GM23248 (cell line): ENCODE measurements at regions not wholly inside any gene's neighbourhood (a gene's known extent, or its start where the extent isn't known, plus 50 kb on each side); places are given as distances from the start of the nearest gene placed in this dataset.

ENCODE experiments used
- DNase-seq: peaks from one replicate; pipeline ENCODE4 v3.0.0-alpha.2; 2015
- H2AFZ ChIP-seq: fragments of 200-600 bp; sonication (generic); 2 replicates; pipeline ENCODE4 v1.6.1; 2016; ENCODE audit warnings: antibody characterized with exemption
- H3F3A ChIP-seq: fragments of 200-600 bp; sonication (generic); 2 replicates; pipeline ENCODE4 v1.6.1; 2016; ENCODE audit warnings: mild to moderate bottlenecking, antibody characterized with exemption, mixed run types; ENCODE audit not compliant: insufficient read depth
- H3K27ac ChIP-seq: fragments of 200-600 bp; sonication (generic); 2 replicates; pipeline ENCODE4 v1.5.1; 2016; ENCODE audit warnings: mild to moderate bottlenecking
- H3K27me3 ChIP-seq: fragments of 200-600 bp; sonication (generic); replicated peaks from 2 replicates; pipeline ENCODE4 v1.6.1; 2016; ENCODE audit warnings: mild to moderate bottlenecking; ENCODE audit not compliant: insufficient read depth
- H3K36me3 ChIP-seq: fragments of 200-600 bp; sonication (generic); 2 replicates; pipeline ENCODE4 v1.6.1; 2016; ENCODE audit warnings: low read depth, mild to moderate bottlenecking
- H3K4me1 ChIP-seq: fragments of 200-600 bp; sonication (generic); 2 replicates; pipeline ENCODE4 v1.6.1; 2016; ENCODE audit warnings: mild to moderate bottlenecking; ENCODE audit not compliant: insufficient read depth
- H3K4me2 ChIP-seq: fragments of 200-600 bp; sonication (generic); one replicate; pipeline ENCODE4 v1.6.1; 2016; ENCODE audit warnings: mild to moderate bottlenecking; ENCODE audit not compliant: unreplicated experiment
- H3K4me3 ChIP-seq: fragments of 200-600 bp; sonication (generic); 2 replicates; pipeline ENCODE4 v1.5.1; 2016; ENCODE audit warnings: mild to moderate bottlenecking
- H3K79me2 ChIP-seq: fragments of 200-600 bp; sonication (generic); 2 replicates; pipeline ENCODE4 v1.6.1; 2016; ENCODE audit warnings: mild to moderate bottlenecking; ENCODE audit not compliant: insufficient read depth
- H3K9ac ChIP-seq: fragments of 200-600 bp; sonication (generic); 2 replicates; pipeline ENCODE4 v1.6.1; 2016; ENCODE audit warnings: mild to moderate bottlenecking
- H3K9me2 ChIP-seq: fragments of 200-600 bp; sonication (generic); 2 replicates; pipeline ENCODE4 v1.6.1; 2016; ENCODE audit warnings: mixed run types, mild to moderate bottlenecking, moderate library complexity; ENCODE audit not compliant: insufficient read depth
- H3K9me3 ChIP-seq: fragments of 200-600 bp; sonication (generic); one replicate; pipeline ENCODE4 v1.6.1; 2017; ENCODE audit warnings: low read depth
- H4K20me1 ChIP-seq: fragments of 200-600 bp; sonication (generic); 2 replicates; pipeline ENCODE4 v1.6.0; 2016; ENCODE audit not compliant: insufficient read depth
- EZH2 ChIP-seq: fragments of 200-600 bp; sonication (generic); IDR thresholded peaks from 2 replicates; pipeline ENCODE4 v1.6.1; 2018; ENCODE audit warnings: antibody characterized with exemption, mild to moderate bottlenecking; ENCODE audit not compliant: insufficient read depth, poor library complexity, severe bottlenecking
- EZH2phosphoT487 ChIP-seq: fragments of 200-600 bp; sonication (generic); IDR thresholded peaks from 2 replicates; pipeline ENCODE4 v1.6.1; 2018; ENCODE audit warnings: antibody characterized with exemption, moderate library complexity, mild to moderate bottlenecking, low read depth; ENCODE audit not compliant: insufficient read depth
- WGBS, 2 experiments: methylation state at CpG; one replicate each; pipeline ENCODE4 v1.1.6; 2015 to 2017; ENCODE audit warnings: low lambda C conversion rate in 2 of 2, low coverage in 1 of 2; ENCODE audit errors: missing lambda C conversion rate in 2 of 2; 5-methylcytosine and 5-hydroxymethylcytosine counted together
- in situ Hi-C: fragments of 300-500 bp; cut with MboI; formaldehyde crosslinking; loops from 2 replicates; pipeline ENCODE4 v1.15.0; 2020

GRCh38 chr5:13439430-13439829 lies 505.1 kb downstream of the DNAH5 start:
- no peak for DNase-seq
- H2AFZ ChIP-seq, result no peak overlapping the region
- no peaks in the 10 kb centered on the region for H3K9me2 ChIP-seq
- no peaks in the 10 kb centered on the region for H3K4me1 ChIP-seq
- in situ Hi-C loops, result no loop called here
- H3K4me3 ChIP-seq, result no peak overlapping the region
- no peaks in the 10 kb centered on the region for H3K79me2 ChIP-seq
- no peak overlapping the region for H3K9ac ChIP-seq
- WGBS, 2 experiments, result 8 to 9% methylated on average over 2 of the region's 2 CpGs
- no peaks in the 10 kb centered on the region for H3F3A ChIP-seq
- no peaks in the 10 kb centered on the region for H3K36me3 ChIP-seq
- no peak overlapping the region for H3K4me2 ChIP-seq
- no peaks in the 10 kb centered on the region for H3K9me3 ChIP-seq
- no peak overlapping the region for H3K27ac ChIP-seq
- H4K20me1 ChIP-seq, result no peaks in the 10 kb centered on the region
- TF ChIP-seq EZH2phosphoT487 (no peak), EZH2 (no peak)
- H3K27me3 ChIP-seq, result no peaks in the 10 kb centered on the region

- WGBS, 2 experiments, result 20% methylated on average over 6 of the region's 6 CpGs
- no peak for TF ChIP-seq EZH2phosphoT487
- no peak for TF ChIP-seq EZH2
- Histone ChIP-seq H3K27me3 (peaks cover 6% of the 10 kb centered on the region; the same call in 1 of the 2 replicates), H3K79me2 (no peaks in the 10 kb centered on the region), H3K9me3 (no peaks in the 10 kb centered on the region), H2AFZ (no peak overlapping the region), H3K4me2 (no peak overlapping the region), H3K4me1 (no peaks in the 10 kb centered on the region), H3K27ac (no peak overlapping the region), H3K9me2 (no peaks in the 10 kb centered on the region), H3K9ac (no peak overlapping the region), H3K4me3 (no peak overlapping the region), H3K36me3 (no peaks in the 10 kb centered on the region), H4K20me1 (no peaks in the 10 kb centered on the region), H3F3A (no peaks in the 10 kb centered on the region)
- in situ Hi-C loops, result no loop called here
- no peak for DNase-seq
Observed at GRCh38 chr5:13427827-13428557, 516.5 kb downstream of the DNAH5 start.

- no peak overlapping the region for H3K27ac ChIP-seq
- H3K36me3 ChIP-seq, result no peaks in the 10 kb centered on the region
- no peak overlapping the region for H3K4me2 ChIP-seq
- in situ Hi-C loops, result no loop called here
- no peaks in the 10 kb centered on the region for H4K20me1 ChIP-seq
- no peaks in the 10 kb centered on the region for H3K4me1 ChIP-seq
- H3K79me2 ChIP-seq, result no peaks in the 10 kb centered on the region
- no peaks in the 10 kb centered on the region for H3F3A ChIP-seq
- TF ChIP-seq EZH2phosphoT487 (no peak), EZH2 (no peak)
- H3K9ac ChIP-seq, result no peak overlapping the region
- DNase-seq, result no peak
- no peaks in the 10 kb centered on the region for H3K9me2 ChIP-seq
- H3K27me3 ChIP-seq, result 0 out of 2 replicates have a peak, but pooled peaks cover 3% of the 10 kb centered on the region
- no peak overlapping the region for H2AFZ ChIP-seq
- no peak overlapping the region for H3K4me3 ChIP-seq
- H3K9me3 ChIP-seq, result no peaks in the 10 kb centered on the region
- 2 to 3% methylated on average over 6 of the region's 6 CpGs for WGBS, 2 experiments
Observed at GRCh38 chr5:13412040-13412595, 532.4 kb downstream of the DNAH5 start.

DNA sequence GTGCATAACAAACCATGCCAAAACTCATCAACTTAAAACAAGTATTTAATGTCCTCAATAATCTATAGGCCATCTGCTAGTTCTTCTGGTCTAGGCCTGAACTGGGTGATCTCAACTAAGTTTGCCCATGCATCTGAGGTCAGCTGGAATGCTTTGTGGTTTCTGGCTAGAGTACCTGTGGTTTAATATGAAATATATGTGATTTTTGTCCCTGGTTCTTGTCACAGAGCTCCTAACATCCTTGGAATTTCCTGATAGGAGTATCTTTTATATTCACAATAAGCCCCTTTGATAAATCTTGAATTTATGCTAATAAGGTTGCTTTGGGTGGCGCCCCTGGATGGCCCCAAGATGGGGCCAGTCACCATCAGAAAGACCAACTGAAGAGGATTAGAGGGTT lies 535.9 kb downstream of the DNAH5 start:
- Histone ChIP-seq H3K79me2 (no peaks in the 10 kb centered on the region), H3K4me1 (no peaks in the 10 kb centered on the region), H3K9ac (no peak overlapping the region), H4K20me1 (no peaks in the 10 kb centered on the region), H3K4me2 (no peak overlapping the region), H3K27ac (no peak overlapping the region), H3K36me3 (no peaks in the 10 kb centered on the region), H3F3A (no peaks in the 10 kb centered on the region), H3K9me3 (no peaks in the 10 kb centered on the region), H2AFZ (no peak overlapping the region), H3K9me2 (no peaks in the 10 kb centered on the region), H3K27me3 (peaks cover 8% of the 10 kb centered on the region; the same call in 1 of the 2 replicates), H3K4me3 (no peak overlapping the region)
- 0% methylated on average over 1 of the region's 1 CpG for WGBS, 2 experiments
- peak; percentile 15 for DNase-seq
- TF ChIP-seq EZH2phosphoT487, result no peak
- no peak for TF ChIP-seq EZH2
- in situ Hi-C loops, result no loop called here

DNA sequence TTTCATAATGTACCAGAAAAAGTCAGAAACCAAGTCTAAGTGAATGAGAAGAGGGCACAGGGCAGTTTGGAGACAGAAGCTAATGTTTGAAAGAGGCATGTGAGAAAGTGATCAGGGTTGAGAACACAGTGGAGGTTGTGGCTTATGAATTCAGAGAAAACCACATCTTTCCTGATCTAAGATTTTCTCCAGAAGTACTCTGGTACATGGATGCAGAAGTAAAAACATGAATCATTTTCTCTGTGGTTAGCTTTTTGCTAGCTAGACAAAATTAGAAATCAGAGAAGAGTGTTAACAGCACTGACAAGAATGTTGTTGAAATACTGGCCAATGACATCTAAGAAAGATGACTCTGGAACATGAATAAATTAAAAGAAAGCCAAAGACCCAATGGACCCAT lies 541.1 kb downstream of the DNAH5 start:
- Histone ChIP-seq H3K27ac (no peak overlapping the region), H3K9ac (no peak overlapping the region), H3K9me2 (no peaks in the 10 kb centered on the region), H3K27me3 (peaks cover 5% of the 10 kb centered on the region; the same call in 1 of the 2 replicates), H3K4me2 (no peak overlapping the region), H3K9me3 (no peaks in the 10 kb centered on the region), H3K36me3 (no peaks in the 10 kb centered on the region), H3K4me3 (no peak overlapping the region), H3F3A (no peaks in the 10 kb centered on the region), H3K79me2 (no peaks in the 10 kb centered on the region), H3K4me1 (no peaks in the 10 kb centered on the region), H2AFZ (no peak overlapping the region), H4K20me1 (no peaks in the 10 kb centered on the region)
- in situ Hi-C loops, result no loop called here
- DNase-seq, result no peak
- TF ChIP-seq EZH2phosphoT487, result no peak
- no peak for TF ChIP-seq EZH2
